ENCODE measurements at regions not wholly inside any gene's neighbourhood (a gene's known extent, or its start where the extent isn't known, plus 50 kb on each side); places are given as distances from the start of the nearest gene placed in this dataset.

- Mint-ChIP-seq H3K9me3 (peaks cover 8 to 10% of the 10 kb centered on the region in 2 donors), H3K36me3 (ENCODE audit: insufficient read depth in 2 of 2) (peaks cover 0 to 4% of the 10 kb centered on the region in 2 donors), H3K27me3 (ENCODE audit: low read depth) (no peaks in the 10 kb centered on the region), H3K27ac (no peak overlapping the region), H3K4me3 (no peak overlapping the region), H3K4me1 (ENCODE audit: low read depth) (no peaks in the 10 kb centered on the region)
- ATAC-seq (replicated peaks in 1 of 2) (no peak), DNase-seq (no peak)
Observed at GRCh38 chr7:68518060-68518459, 1080.2 kb upstream of the AUTS2 start.

- ATAC-seq (replicated peaks in 1 of 2) = no peak
- H3K27ac Mint-ChIP-seq = no peak overlapping the region
- peaks cover 0 to 4% of the 10 kb centered on the region in 2 donors for H3K36me3 Mint-ChIP-seq (ENCODE audit: insufficient read depth in 2 of 2)
- H3K27me3 Mint-ChIP-seq (ENCODE audit: low read depth) = no peaks in the 10 kb centered on the region
- no peaks in the 10 kb centered on the region for H3K4me1 Mint-ChIP-seq (ENCODE audit: low read depth)
- H3K9me3 Mint-ChIP-seq = peaks cover 9 to 14% of the 10 kb centered on the region in 2 donors
- no peak overlapping the region for H3K4me3 Mint-ChIP-seq
- DNase-seq = no peak
Observed at GRCh38 chr7:68524126-68524525, 1074.1 kb upstream of the AUTS2 start.

GRCh38 chr7:68529221-68529620 lies 1069.1 kb upstream of the AUTS2 start:
- DNase-seq = no peak
- Mint-ChIP-seq H3K27me3 (ENCODE audit: low read depth) (no peaks in the 10 kb centered on the region), H3K4me3 (no peak overlapping the region), H3K36me3 (ENCODE audit: insufficient read depth in 2 of 2) (no peaks in the 10 kb centered on the region), H3K4me1 (ENCODE audit: low read depth) (no peaks in the 10 kb centered on the region), H3K9me3 (peaks cover 9 to 14% of the 10 kb centered on the region in 2 donors), H3K27ac (no peak overlapping the region)
- no peak for ATAC-seq (replicated peaks in 1 of 2)

- ATAC-seq (replicated peaks in 1 of 2) (no peak), DNase-seq (no peak)
- Mint-ChIP-seq H3K9me3 (peaks cover 3 to 6% of the 10 kb centered on the region in 2 donors), H3K4me1 (ENCODE audit: low read depth) (no peaks in the 10 kb centered on the region), H3K4me3 (no peak overlapping the region), H3K27me3 (ENCODE audit: low read depth) (no peaks in the 10 kb centered on the region), H3K27ac (no peak overlapping the region), H3K36me3 (ENCODE audit: insufficient read depth in 2 of 2) (no peaks in the 10 kb centered on the region)
Observed at GRCh38 chr7:68535266-68535665, 1063.0 kb upstream of the AUTS2 start.

- no peak for ATAC-seq (replicated peaks in 1 of 2)
- no peaks in the 10 kb centered on the region for H3K36me3 Mint-ChIP-seq (ENCODE audit: insufficient read depth in 2 of 2)
- no peak overlapping the region for H3K27ac Mint-ChIP-seq
- H3K4me1 Mint-ChIP-seq (ENCODE audit: low read depth) = no peaks in the 10 kb centered on the region
- H3K27me3 Mint-ChIP-seq (ENCODE audit: low read depth) = no peaks in the 10 kb centered on the region
- DNase-seq = no peak
- peaks cover 3 to 6% of the 10 kb centered on the region in 2 donors for H3K9me3 Mint-ChIP-seq
- no peak overlapping the region for H3K4me3 Mint-ChIP-seq
Observed at GRCh38 chr7:68537051-68537773, 1061.1 kb upstream of the AUTS2 start.

- no peak for ATAC-seq (replicated peaks in 1 of 2)
- Mint-ChIP-seq H3K36me3 (ENCODE audit: insufficient read depth in 2 of 2) (no peaks in the 10 kb centered on the region), H3K4me3 (no peak overlapping the region)
Observed at GRCh38 chr7:68537774-68538071, 1060.6 kb upstream of the AUTS2 start.

GRCh38 chr7:68542831-68543230 lies 1055.4 kb upstream of the AUTS2 start:
- H3K27ac Mint-ChIP-seq = no peak overlapping the region
- H3K27me3 Mint-ChIP-seq (ENCODE audit: low read depth) = no peaks in the 10 kb centered on the region
- peaks cover 4 to 6% of the 10 kb centered on the region in 2 donors for H3K9me3 Mint-ChIP-seq

More at GRCh38 chr7:68537774-68538071, 1060.6 kb upstream of the AUTS2 start:
- H3K27ac Mint-ChIP-seq = no peak overlapping the region
- DNase-seq = no peak
- H3K4me1 Mint-ChIP-seq (ENCODE audit: low read depth) = no peaks in the 10 kb centered on the region
- peaks cover 3 to 5% of the 10 kb centered on the region in 2 donors for H3K9me3 Mint-ChIP-seq
- H3K27me3 Mint-ChIP-seq (ENCODE audit: low read depth) = no peaks in the 10 kb centered on the region

GRCh38 chr7:68544851-68545250 lies 1053.4 kb upstream of the AUTS2 start:
- DNase-seq (no peak), ATAC-seq (replicated peaks in 1 of 2) (no peak)
- no peak overlapping the region for H3K27ac Mint-ChIP-seq
- peaks cover 8 to 11% of the 10 kb centered on the region in 2 donors for H3K9me3 Mint-ChIP-seq
- no peaks in the 10 kb centered on the region for H3K4me1 Mint-ChIP-seq (ENCODE audit: low read depth)
- H3K36me3 Mint-ChIP-seq (ENCODE audit: insufficient read depth in 2 of 2) = peaks cover 0 to 1% of the 10 kb centered on the region in 2 donors
- H3K4me3 Mint-ChIP-seq = no peak overlapping the region
- H3K27me3 Mint-ChIP-seq (ENCODE audit: low read depth) = no peaks in the 10 kb centered on the region

More at GRCh38 chr7:68542831-68543230, 1055.4 kb upstream of the AUTS2 start:
- no peak overlapping the region for H3K4me3 Mint-ChIP-seq
- DNase-seq (no peak), ATAC-seq (replicated peaks in 1 of 2) (no peak)
- H3K36me3 Mint-ChIP-seq (ENCODE audit: insufficient read depth in 2 of 2) = peaks cover 0 to under 1% of the 10 kb centered on the region in 2 donors
- H3K4me1 Mint-ChIP-seq (ENCODE audit: low read depth) = no peaks in the 10 kb centered on the region

GRCh38 chr7:68547181-68547580 lies 1051.1 kb upstream of the AUTS2 start:
- DNase-seq = no peak
- no peaks in the 10 kb centered on the region for H3K4me1 Mint-ChIP-seq (ENCODE audit: low read depth)
- H3K9me3 Mint-ChIP-seq = peaks cover 8 to 9% of the 10 kb centered on the region in 2 donors
- H3K27ac Mint-ChIP-seq = no peak overlapping the region
- H3K36me3 Mint-ChIP-seq (ENCODE audit: insufficient read depth in 2 of 2) = peaks cover 0 to 1% of the 10 kb centered on the region in 2 donors
- no peak overlapping the region for H3K4me3 Mint-ChIP-seq
- no peak for ATAC-seq (replicated peaks in 1 of 2)
- H3K27me3 Mint-ChIP-seq (ENCODE audit: low read depth) = no peaks in the 10 kb centered on the region

GRCh38 chr7:68547799-68548198 lies 1050.5 kb upstream of the AUTS2 start:
- no peak for ATAC-seq (replicated peaks in 1 of 2)

GRCh38 chr7:68550027-68550426 lies 1048.2 kb upstream of the AUTS2 start:
- H3K4me3 Mint-ChIP-seq = no peak overlapping the region
- peaks cover 8 to 11% of the 10 kb centered on the region in 2 donors for H3K9me3 Mint-ChIP-seq
- ATAC-seq (replicated peaks in 1 of 2) (no peak), DNase-seq (no peak)
- no peaks in the 10 kb centered on the region for H3K27me3 Mint-ChIP-seq (ENCODE audit: low read depth)
- peaks cover 0 to 1% of the 10 kb centered on the region in 2 donors for H3K36me3 Mint-ChIP-seq (ENCODE audit: insufficient read depth in 2 of 2)
- no peaks in the 10 kb centered on the region for H3K4me1 Mint-ChIP-seq (ENCODE audit: low read depth)
- H3K27ac Mint-ChIP-seq = no peak overlapping the region

More at GRCh38 chr7:68547799-68548198, 1050.5 kb upstream of the AUTS2 start:
- Mint-ChIP-seq H3K4me3 (no peak overlapping the region), H3K36me3 (ENCODE audit: insufficient read depth in 2 of 2) (peaks cover 0 to 1% of the 10 kb centered on the region in 2 donors), H3K27ac (no peak overlapping the region), H3K27me3 (ENCODE audit: low read depth) (no peaks in the 10 kb centered on the region), H3K9me3 (peaks cover 8 to 9% of the 10 kb centered on the region in 2 donors), H3K4me1 (ENCODE audit: low read depth) (no peaks in the 10 kb centered on the region)
- DNase-seq = no peak

GRCh38 chr7:68550635-68551034 lies 1047.6 kb upstream of the AUTS2 start:
- no peak overlapping the region for H3K4me3 Mint-ChIP-seq
- H3K9me3 Mint-ChIP-seq = peaks cover 8 to 11% of the 10 kb centered on the region in 2 donors
- no peaks in the 10 kb centered on the region for H3K27me3 Mint-ChIP-seq (ENCODE audit: low read depth)
- H3K4me1 Mint-ChIP-seq (ENCODE audit: low read depth) = no peaks in the 10 kb centered on the region
- no peak overlapping the region for H3K27ac Mint-ChIP-seq
- ATAC-seq (replicated peaks in 1 of 2) (no peak), DNase-seq (no peak)
- H3K36me3 Mint-ChIP-seq (ENCODE audit: insufficient read depth in 2 of 2) = peaks cover 0 to 1% of the 10 kb centered on the region in 2 donors

- ATAC-seq (replicated peaks in 1 of 2) = no peak
- H3K4me3 Mint-ChIP-seq = no peak overlapping the region
- peaks cover 6% of the 10 kb centered on the region in 2 donors for H3K9me3 Mint-ChIP-seq
- no peaks in the 10 kb centered on the region for H3K36me3 Mint-ChIP-seq (ENCODE audit: insufficient read depth in 2 of 2)
- DNase-seq = no peak
- H3K27me3 Mint-ChIP-seq (ENCODE audit: low read depth) = no peaks in the 10 kb centered on the region
- no peak overlapping the region for H3K27ac Mint-ChIP-seq
- no peaks in the 10 kb centered on the region for H3K4me1 Mint-ChIP-seq (ENCODE audit: low read depth)
Observed at GRCh38 chr7:68556537-68556936, 1041.7 kb upstream of the AUTS2 start.

- Mint-ChIP-seq H3K36me3 (ENCODE audit: insufficient read depth in 2 of 2) (no peaks in the 10 kb centered on the region), H3K4me1 (ENCODE audit: low read depth) (no peaks in the 10 kb centered on the region), H3K27me3 (ENCODE audit: low read depth) (no peaks in the 10 kb centered on the region), H3K27ac (no peak overlapping the region), H3K9me3 (peaks cover 7 to 13% of the 10 kb centered on the region in 2 donors), H3K4me3 (no peak overlapping the region)
- ATAC-seq (replicated peaks in 1 of 2) (no peak), DNase-seq (no peak)
Observed at GRCh38 chr7:68559518-68559917, 1038.8 kb upstream of the AUTS2 start.

Data from activated T-cell treated with anti-CD3 and anti-CD28 coated beads, Interleukin-2, amount 50 U/mL, for 72 hours (primary cell).